ENCODE measurements at regions not wholly inside any gene's neighbourhood (a gene's known extent, or its start where the extent isn't known, plus 50 kb on each side); places are given as distances from the start of the nearest gene placed in this dataset.
"Not testable (repeated sequence)": the region's sequence is repeated elsewhere in the genome, so short reads cannot be mapped to it uniquely, and the experiment has no call there.

DNA sequence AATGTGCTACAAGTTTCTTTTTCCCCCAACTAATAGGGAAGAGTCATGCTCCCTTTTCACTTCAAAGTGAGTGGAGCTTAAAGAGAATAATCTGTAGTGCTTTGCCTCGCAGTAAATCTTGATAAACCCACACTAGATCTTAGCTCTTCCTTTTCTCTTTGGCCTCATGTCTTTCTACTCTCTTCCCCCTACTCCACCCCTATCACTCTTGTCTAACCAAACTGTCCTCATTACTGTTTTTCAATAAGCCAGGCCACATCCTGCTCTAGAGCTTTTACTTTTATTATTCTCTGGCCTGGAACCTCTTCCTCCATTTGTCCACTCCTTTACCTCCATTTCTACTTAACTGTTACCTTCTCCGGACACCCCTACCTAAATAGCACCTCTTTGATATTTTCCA, 291.0 kb upstream of the SATB1 start:
- no peaks in the 10 kb centered on the region for H3K9me3 ChIP-seq
- H3K36me3 ChIP-seq = no peaks in the 10 kb centered on the region
- no peak overlapping the region for H3K4me3 ChIP-seq
- no peaks in the 10 kb centered on the region for H3K27me3 ChIP-seq
- no peak for DNase-seq

DNA sequence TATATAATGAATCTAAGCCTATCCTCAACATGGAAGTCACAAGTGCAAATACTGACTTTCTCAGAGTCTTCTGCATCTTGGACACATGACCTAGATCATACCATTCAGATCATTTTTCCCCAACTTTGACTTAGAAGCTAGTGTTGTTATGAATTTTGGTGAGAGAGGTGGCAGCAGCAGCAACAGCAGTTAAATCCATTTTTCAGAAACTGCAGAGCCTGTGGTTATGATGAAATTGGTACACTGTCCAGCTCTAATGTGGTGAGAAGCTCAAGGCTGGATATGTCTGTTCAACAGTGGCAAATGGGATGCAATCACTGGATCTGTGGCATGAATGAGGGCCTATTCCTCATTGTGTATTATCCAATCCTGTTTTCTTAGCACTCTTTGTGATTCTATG, 290.1 kb upstream of the SATB1 start:
- DNase-seq = no peak
- Histone ChIP-seq H3K27me3 (no peaks in the 10 kb centered on the region), H3K36me3 (no peaks in the 10 kb centered on the region), H3K4me3 (no peak overlapping the region), H3K9me3 (no peaks in the 10 kb centered on the region)

DNA sequence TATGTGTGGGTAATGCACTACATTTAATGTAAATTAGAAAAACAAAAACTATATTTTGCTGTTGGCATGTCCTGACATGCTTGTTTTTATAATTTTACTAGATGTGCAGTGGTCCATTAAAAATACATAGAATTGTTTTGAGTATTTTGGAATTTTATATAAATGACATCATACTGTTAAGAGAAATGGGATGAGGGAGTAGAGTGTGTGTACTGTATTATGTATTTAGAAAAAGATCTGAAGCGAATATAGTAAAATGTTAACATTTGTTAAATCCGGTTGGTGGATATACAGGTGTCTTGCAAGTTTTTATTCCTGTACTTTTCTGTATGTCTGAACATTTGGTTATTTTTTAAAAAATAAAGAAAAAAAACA, 288.4 kb upstream of the SATB1 start:
- H3K9me3 ChIP-seq = no peaks in the 10 kb centered on the region
- DNase-seq = no peak
- no peak overlapping the region for H3K4me3 ChIP-seq
- H3K36me3 ChIP-seq = no peaks in the 10 kb centered on the region
- H3K27me3 ChIP-seq = no peaks in the 10 kb centered on the region

DNA sequence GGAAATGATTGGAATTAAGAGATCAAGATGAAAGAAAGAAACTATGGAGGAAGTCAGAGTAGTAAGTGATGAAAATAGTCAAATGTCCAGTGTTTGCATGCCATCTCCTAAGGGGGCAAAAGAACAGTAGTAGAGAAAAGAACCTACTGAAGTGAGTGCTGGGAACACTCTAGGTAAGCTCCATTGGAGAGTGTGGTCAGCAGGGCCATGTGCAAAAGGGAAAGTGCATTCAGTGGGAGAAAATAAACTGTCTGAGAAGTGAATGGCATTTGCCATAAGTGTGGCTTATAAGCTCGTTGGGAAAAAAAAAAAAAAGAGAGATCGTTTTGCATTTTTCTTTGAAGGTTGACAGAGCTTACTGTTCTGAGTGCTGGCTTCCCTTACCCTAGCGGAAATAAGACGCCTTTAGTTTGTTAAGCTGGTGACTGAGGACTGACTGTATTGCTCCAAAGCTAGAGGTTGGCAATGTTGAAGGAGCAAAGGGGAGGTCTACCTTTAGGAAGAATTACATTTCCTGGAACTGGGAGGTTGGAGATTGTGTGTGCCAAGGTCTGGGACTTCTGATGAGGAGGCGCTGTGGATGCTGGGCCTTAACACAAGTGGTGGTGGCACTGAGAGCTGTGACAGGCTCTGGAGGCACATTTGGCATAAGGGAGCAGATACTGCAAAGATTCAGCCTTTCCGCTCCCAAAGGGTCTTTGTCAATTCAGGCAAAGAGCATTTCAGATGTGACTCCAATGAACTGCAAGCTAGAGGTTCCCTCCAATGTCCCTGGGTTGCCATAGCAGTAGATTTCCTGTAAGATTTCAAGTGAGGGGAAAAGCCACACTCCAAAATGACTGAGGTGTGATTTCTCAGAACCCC, 287.8 kb upstream of the SATB1 start:
- H3K36me3 ChIP-seq = no peaks in the 10 kb centered on the region
- no peaks in the 10 kb centered on the region for H3K27me3 ChIP-seq
- no peak for DNase-seq

DNA sequence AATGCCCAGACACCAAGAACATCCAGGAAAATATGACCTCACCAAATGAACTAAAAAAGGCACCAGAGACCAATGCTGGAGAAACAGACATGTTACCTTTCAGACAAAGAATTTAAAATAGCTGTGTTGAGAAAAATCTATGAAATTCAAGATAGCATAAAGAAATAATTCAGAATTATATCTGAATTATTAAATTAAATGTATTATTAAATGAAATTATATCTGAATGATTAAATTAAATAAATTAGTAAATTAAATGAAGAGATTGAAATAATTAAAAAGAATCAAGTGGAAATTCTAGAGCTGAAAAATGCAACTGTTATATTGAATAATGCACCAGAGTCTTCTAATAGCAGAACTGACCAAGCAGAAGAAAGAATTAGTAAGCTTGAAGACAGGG, 279.2 kb upstream of the SATB1 start:
- no peak for DNase-seq
- H3K36me3 ChIP-seq = no peaks in the 10 kb centered on the region
- no peaks in the 10 kb centered on the region for H3K9me3 ChIP-seq
- no peaks in the 10 kb centered on the region for H3K27me3 ChIP-seq
- no peak overlapping the region for H3K4me3 ChIP-seq

More for the DNA sequence above, 287.8 kb upstream of the SATB1 start:
- Histone ChIP-seq H3K9me3 (no peaks in the 10 kb centered on the region), H3K4me3 (no peak overlapping the region)

DNA sequence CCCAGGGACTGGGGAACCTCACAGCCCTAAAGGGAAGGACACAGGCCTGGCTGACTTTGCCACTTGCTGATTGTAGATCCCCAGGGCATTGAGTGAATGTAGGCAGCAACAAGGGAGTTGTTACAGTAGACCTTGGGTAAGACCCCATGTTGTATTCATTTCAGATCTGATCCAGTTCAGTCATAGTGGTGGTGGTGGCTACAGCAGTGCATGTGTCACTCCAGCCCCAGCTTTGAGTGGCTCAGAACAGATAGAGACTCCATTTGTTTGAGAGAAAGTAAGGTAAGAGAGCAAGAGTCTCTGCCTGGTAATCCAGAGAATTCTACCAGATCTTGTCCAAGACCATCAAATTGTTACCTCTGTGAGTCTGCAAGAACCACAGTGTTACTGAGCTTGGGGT, 278.7 kb upstream of the SATB1 start:
- DNase-seq = no peak
- no peaks in the 10 kb centered on the region for H3K36me3 ChIP-seq

DNA sequence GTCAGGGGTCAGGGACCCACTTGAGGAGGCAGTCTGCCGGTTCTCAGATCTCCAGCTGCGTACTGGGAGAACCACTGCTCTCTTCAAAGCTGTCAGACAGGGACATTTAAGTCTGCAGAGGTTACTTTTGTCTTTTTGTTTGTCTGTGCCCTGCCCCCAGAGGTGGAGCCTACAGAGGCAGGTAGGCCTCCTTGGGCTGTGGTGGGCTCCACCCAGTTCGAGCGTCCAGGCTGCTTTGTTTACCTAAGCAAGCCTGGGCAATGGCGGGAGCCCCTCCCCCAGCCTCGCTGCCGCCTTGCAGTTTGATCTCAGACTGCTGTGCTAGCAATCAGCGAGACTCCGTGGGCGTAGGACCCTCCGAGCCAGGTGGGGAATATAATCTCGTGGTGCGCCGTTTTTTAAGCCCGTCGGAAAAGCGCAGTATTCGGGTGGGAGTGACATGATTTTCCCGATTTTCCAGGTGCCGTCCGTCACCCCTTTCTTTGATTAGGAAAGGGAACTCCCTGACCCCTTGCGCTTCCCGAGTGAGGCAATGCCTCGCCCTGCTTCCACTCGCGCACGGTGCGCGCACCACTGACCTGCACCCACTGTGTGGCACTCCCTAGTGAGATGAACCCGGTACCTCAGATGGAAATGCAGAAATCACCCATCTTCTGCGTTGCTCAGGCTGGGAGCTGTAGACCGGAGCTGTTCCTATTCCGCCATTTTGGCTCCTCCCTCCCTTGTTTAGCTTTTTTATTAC, 268.6 kb upstream of the SATB1 start:
- H3K4me3 ChIP-seq, H3K27me3 ChIP-seq, H3K9me3 ChIP-seq, H3K36me3 ChIP-seq, DNase-seq: not testable (repeated sequence)

More for the DNA sequence above, 278.7 kb upstream of the SATB1 start:
- Histone ChIP-seq H3K9me3 (no peaks in the 10 kb centered on the region), H3K4me3 (no peak overlapping the region), H3K27me3 (no peaks in the 10 kb centered on the region)

DNA sequence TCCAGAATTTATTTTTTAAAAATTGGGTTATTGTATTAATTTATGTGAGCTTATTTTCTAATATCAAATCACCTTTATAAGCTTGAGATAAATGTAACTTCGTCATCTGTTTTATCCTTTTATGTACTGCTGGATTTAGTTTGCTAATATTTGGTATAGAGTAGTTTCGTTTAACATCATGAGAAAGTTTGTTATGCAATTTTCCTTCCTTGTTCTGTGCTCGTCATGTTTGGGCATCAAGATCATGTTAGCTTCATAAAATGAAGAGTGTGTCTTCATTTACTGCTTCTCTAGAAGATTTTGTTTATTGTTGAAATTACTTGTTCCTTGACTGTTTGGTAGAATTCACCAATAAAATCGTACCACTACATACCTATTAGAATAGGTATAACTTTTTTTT, 262.1 kb upstream of the SATB1 start:
- DNase-seq = no peak
- H3K4me3 ChIP-seq = no peak overlapping the region
- no peaks in the 10 kb centered on the region for H3K27me3 ChIP-seq
- no peaks in the 10 kb centered on the region for H3K36me3 ChIP-seq
- no peaks in the 10 kb centered on the region for H3K9me3 ChIP-seq

DNA sequence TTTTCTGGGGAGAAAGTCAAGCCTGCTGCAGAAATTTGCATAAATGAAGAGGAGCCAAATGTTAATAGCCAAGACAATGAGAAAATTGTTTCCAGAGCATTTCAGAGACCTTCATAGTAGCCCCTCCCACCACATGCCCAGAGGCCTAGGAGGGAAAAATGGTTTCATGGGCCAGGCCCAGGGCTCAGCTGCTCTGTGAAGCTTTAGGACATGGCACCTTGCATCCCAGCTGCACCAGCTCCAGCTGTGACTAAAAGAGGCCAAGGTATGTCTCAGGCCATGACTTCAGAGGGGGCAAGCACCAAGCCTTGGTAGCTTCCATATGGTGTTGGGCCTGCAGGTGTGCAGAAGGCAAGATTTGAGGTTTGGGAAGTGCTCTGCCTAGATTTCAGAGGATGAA, 258.8 kb upstream of the SATB1 start:
- no peaks in the 10 kb centered on the region for H3K36me3 ChIP-seq
- no peaks in the 10 kb centered on the region for H3K9me3 ChIP-seq
- no peak for DNase-seq
- H3K4me3 ChIP-seq = no peak overlapping the region
- H3K27me3 ChIP-seq = no peaks in the 10 kb centered on the region

DNA sequence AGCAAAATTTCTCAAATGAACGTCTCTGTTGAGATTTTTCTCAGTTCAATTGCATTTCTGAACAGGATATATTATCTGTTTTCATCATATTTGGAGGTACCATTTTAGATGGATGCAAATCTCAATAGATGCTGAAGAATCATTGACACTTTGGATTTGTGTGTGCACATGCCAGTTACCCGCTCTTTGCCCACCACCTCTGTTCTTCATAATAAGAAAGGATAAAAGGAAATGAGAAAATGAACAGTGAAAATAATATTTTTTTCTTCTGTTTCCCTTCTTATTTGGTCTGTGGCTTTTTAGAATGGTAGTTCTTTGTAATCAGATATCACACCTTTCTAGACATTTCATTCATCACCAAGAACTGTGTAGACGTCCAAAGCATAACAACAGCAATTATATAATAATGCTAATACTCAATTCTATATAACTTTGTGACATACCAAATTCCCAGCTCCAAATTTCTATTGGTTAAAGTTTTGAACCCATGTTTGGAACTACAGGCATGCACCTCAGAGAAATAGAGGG, 256.7 kb upstream of the SATB1 start:
- H3K9me3 ChIP-seq = no peaks in the 10 kb centered on the region
- DNase-seq = no peak
- no peak overlapping the region for H3K4me3 ChIP-seq
- no peaks in the 10 kb centered on the region for H3K36me3 ChIP-seq
- H3K27me3 ChIP-seq = no peaks in the 10 kb centered on the region

DNA sequence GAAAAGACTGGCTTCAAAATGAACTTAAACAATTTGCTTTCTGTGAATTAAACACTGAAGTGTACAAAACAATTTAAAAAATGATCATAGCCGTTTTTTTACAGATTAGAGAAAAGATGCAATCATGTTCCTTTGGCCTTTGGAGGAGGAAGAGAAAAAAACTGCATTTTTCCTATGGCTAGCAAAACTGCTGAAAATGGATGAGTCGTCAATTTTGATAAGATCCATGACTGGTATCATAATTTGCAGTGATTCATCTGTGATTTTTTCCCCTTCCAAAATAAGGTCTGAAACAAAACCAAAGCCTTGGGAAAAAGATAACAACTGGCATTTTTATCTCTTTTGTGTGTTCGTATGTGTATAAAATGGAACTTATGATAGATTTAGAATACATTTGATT, 255.6 kb upstream of the SATB1 start:
- Histone ChIP-seq H3K27me3 (no peaks in the 10 kb centered on the region), H3K4me3 (no peak overlapping the region), H3K36me3 (no peaks in the 10 kb centered on the region), H3K9me3 (no peaks in the 10 kb centered on the region)
- DNase-seq = no peak

DNA sequence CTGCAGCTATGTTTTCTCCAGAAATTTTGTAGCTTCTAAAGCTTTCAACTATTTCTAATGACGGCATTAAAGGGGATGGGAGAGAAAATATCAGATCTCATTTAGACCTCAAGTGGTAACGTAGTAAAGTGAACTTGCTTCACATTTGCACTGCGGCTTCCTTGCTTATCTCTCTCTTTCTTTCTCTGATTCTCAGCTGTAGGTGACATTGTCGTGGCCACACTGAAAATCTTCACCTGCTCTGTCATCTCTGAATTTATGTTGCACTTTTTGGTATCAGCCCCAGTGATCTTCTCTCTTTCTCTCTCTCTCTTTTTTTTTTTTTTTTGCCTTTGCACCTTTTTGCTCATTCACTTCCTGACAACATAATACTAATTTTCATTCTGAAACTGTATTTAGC, 254.1 kb upstream of the SATB1 start:
- no peak overlapping the region for H3K4me3 ChIP-seq
- H3K27me3 ChIP-seq = no peaks in the 10 kb centered on the region
- no peaks in the 10 kb centered on the region for H3K36me3 ChIP-seq
- H3K9me3 ChIP-seq = no peaks in the 10 kb centered on the region
- DNase-seq = no peak

DNA sequence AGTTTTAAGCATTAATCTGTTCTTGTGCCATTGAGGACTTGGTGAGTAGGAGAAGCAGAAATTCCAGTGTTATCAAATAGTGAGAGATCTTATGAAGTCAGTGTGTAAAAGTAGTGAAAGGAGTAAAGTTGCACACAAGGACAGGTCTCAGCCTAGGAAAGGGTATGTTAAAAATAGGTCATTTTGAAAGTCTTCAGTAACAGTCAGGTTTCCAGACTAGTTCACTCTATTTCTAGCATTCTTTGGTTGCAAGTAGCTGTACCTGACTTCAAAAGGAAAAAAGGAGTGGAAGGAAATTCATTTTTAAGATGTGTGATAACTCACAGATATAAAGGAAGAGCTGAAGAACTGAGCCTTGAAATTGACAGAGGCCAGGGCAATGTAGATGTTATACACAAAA, 250.1 kb upstream of the SATB1 start:
- Histone ChIP-seq H3K36me3 (no peaks in the 10 kb centered on the region), H3K4me3 (no peak overlapping the region), H3K9me3 (no peaks in the 10 kb centered on the region), H3K27me3 (no peaks in the 10 kb centered on the region)
- DNase-seq = no peak

DNA sequence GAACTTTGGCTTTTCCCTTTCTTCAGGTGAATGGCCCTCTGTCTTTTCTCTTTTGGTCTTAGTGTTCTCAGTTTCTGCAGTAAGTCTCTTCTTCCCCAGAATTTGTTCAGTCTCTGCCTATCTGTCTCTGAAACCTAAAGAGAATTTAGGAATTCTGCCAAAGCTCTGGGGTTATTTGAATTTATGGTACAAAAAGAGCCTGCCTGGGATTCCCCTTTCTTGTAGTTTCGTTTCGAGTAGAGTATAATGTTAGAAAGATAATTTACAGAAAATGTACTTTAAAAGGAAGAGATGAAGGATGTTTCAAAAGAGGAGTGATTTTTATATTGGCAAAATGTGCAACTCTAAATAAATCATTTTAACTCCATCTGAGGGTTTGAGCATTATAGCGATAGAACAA, 247.4 kb upstream of the SATB1 start:
- no peak overlapping the region for H3K4me3 ChIP-seq
- H3K9me3 ChIP-seq = no peaks in the 10 kb centered on the region
- no peaks in the 10 kb centered on the region for H3K36me3 ChIP-seq
- no peaks in the 10 kb centered on the region for H3K27me3 ChIP-seq
- DNase-seq = no peak

DNA sequence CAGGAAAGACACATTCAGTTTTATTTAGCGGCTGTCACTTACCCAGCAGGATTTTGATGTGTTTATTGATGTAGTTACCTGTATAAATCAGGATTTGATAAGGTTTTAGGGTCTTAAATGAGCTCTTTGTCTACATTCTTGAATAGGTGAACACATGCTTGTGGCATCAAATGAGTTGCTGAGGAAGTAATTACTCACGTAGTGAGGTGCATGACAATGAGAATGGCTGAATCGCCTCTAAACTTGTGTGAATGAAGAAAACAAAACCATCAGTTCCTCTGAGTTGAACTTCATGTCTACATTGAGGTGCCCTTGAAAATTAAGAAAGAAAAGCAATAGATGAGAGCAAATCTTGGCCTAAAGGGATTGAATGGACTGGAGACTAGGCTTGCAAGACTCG, 245.6 kb upstream of the SATB1 start:
- H3K9me3 ChIP-seq = no peaks in the 10 kb centered on the region
- H3K4me3 ChIP-seq = no peak overlapping the region
- no peak for DNase-seq
- no peaks in the 10 kb centered on the region for H3K36me3 ChIP-seq
- H3K27me3 ChIP-seq = no peaks in the 10 kb centered on the region

DNA sequence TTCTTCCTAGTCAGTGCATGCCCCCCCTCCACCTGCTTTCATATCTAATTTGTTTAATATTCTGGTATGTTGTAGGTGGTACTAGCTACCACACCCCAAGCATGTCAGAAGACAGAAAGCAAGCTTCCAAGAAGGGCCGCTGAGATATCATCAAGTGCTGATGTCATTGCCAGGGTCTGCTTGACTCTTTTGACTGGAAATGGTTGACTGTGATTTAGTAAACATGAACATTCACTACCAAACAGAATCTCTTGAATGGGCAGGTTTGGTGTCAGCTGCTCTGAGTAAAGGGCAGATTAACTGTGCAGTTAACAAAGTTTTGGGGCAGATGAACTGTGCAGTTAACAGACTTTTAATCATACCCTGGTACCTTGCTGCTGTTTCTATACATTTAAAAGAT, 244.2 kb upstream of the SATB1 start:
- Histone ChIP-seq H3K36me3 (no peaks in the 10 kb centered on the region), H3K9me3 (no peaks in the 10 kb centered on the region), H3K4me3 (no peak overlapping the region), H3K27me3 (no peaks in the 10 kb centered on the region)
- DNase-seq = no peak

DNA sequence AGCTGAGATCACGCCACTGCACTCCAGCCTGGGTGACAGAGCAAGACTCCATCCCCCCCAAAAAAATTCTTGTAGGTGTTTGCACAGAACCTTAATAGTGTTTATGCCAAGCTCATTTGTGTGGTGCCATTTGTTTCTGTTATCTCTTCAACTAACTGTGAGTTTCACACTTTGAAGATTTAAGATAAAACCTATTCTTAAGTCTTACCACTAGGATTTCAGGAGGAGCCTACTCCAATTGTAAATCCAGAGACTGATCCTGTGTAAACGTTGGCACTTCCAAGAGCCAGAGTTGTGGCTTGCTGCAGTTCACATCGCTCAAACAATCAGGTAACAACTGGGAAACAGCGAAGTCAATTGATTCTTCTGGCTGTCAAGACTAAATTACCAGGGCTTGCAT, 242.4 kb upstream of the SATB1 start:
- Histone ChIP-seq H3K36me3 (no peaks in the 10 kb centered on the region), H3K27me3 (no peaks in the 10 kb centered on the region), H3K4me3 (no peak overlapping the region), H3K9me3 (no peaks in the 10 kb centered on the region)
- no peak for DNase-seq

DNA sequence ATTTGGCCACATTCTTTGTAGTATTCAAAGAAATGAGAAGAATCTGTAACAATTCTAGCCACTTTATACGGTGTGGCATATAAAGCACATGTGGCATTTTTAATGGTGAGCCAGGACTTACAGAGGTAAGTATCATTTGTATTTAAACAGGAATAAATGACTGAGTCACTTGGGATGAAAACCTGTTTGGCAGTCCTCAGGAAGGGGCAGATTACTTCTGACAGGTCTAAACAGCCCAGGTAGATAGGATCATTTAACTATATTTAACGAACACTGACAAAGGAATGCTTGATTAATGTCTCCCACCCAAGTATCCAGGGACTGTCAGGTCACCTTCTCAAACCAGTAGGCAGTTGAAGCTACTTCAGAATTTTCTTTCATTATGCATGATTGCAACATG, 241.5 kb upstream of the SATB1 start:
- no peak for DNase-seq
- H3K36me3 ChIP-seq = no peaks in the 10 kb centered on the region
- H3K4me3 ChIP-seq = no peak overlapping the region
- H3K27me3 ChIP-seq = no peaks in the 10 kb centered on the region
- H3K9me3 ChIP-seq = no peaks in the 10 kb centered on the region

Data from MG63 (cell line).